Activated T-cell treated with anti-CD3 and anti-CD28 coated beads for 1 hour (primary cell): ENCODE measurements at regions not wholly inside any gene's neighbourhood (a gene's known extent, or its start where the extent isn't known, plus 50 kb on each side); places are given as distances from the start of the nearest gene placed in this dataset.
"Not testable (repeated sequence)": the region's sequence is repeated elsewhere in the genome, so short reads cannot be mapped to it uniquely, and the experiment has no call there.

Experiments
- DNase-seq: peaks from one replicate; pipeline ENCODE4 v3.0.0-alpha.2; 2020; ENCODE audit warnings: low read depth

DNA sequence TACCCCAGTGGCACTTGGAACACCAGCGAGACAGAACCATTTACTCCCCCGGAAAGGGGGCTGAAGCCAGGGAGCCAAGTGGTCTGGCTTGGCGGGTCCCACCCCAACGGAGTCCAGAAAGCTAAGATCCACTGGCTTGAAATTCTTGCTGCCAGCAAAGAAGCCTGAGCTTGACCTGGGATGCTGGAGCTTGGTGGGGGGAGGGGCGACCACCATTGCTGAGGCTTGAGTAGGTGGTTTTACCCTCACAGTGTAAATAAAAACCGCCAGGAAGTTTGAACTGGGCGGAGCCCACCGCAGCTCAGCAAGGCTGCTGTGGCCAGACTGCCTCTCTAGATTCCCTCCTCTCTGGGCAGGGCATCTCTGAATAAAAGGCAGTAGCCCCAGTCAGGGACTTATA, 62.8 kb downstream of the RPS24 start:
- DNase-seq: not testable (repeated sequence)

DNA sequence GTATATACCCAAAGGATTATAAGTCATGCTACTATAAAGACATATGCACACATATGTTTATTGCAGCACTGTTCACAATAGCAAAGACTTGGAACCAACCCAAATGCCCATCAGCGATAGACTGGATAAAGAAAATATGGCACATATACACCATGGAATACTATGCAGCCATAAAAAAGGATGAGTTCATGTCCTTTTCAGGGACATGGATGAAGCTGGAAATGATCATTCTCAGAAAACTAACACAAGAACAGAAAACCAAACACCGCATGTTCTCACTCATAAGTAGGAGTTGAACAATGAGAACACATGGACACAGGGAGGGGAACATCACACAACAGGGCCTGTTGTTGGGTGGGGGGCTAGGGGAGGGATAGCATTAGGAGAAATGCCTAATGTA, 68.9 kb downstream of the RPS24 start:
- DNase-seq: not testable (repeated sequence)

DNA sequence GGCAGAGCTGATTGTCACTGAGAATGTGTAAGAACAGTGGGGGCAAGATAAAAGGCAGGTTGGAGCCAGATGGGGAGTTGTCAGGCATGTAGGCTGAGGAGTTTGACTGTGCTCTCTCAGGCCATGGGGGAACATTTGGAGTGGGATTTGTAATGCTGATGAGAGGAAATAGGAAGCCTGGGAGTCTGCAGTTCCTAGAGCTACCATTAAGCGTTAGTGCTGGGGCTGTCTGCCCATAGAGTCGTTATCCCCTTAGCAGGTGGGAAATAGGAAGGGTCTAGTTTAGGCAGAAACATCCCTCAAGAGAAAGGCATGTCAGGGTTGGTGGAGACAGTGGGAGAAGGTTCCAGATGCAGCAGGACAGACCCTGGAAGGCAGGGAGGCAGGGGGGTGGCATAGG, 75.5 kb downstream of the RPS24 start:
- no peak for DNase-seq

DNA sequence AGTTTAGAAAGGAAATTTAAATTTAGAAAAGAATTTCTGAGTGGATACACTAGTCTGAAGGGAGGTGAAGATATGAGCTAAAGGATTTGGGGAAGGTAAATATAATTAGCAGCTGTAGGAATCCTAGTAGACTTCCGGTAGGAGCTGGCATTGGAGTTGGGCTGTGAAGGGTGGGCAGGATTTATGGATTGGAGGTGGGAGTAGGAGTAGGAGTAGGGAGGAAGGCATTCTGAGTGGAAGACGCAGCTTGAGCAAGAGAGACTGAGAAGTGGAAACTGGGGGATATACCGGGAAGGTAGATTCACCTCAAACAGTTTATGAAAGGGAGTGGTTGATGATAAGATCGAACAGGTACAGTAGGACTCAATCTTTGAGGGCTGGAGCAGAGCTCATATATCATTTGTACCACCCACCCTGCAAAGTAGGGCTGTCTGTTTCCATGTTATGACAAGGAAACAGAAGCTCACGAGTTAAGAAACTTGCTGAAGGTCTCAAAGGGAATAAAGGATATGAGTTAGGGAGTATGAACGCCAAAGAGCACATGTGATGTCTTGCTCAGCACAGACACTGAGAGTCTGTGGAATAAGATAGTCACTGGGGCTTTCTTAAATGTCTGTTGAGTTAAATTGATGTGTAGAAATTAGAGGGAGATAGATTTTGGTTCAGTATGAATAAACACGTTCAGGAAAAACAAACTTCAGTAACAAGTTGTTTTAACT, 81.6 kb downstream of the RPS24 start:
- DNase-seq: no peak

DNA sequence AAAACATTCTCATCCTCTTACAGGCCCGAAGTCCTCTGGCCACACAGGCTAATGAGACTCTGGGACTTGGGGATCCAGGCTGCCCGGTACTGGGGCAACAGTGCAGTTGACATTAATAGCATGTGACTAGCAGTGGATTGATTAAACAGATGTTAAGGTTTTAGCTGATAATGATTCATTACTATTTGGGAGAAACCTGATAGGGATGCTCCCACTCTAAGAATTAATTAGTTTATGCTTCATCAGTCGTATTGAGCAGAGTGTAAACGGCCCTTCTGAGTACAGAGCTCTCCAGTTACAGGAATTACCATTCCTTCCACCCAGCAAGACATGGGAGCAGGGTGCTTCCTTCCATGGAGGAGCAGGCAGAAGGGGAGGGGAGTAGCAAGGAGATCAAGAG, 82.7 kb downstream of the RPS24 start:
- DNase-seq: no peak

DNA sequence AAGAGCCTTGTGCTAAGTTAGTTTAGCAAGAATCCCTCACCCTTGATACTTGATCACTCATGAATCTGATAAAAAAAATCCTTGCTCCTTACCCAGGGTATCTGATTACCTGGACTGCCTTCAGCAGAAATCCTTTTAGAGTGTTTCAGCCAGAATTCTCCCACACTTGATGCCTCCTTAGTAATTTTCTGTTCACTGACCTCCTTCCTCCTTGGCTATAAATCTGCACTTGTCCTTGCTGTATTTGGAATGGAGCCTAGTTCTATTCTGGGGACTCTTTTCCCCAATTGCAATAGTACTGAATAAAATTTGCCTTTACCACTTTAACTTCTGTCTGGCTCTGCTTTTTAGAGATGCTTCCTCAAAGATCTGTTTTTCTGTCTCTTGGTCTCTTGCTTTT, 84.9 kb downstream of the RPS24 start:
- DNase-seq: no peak

DNA sequence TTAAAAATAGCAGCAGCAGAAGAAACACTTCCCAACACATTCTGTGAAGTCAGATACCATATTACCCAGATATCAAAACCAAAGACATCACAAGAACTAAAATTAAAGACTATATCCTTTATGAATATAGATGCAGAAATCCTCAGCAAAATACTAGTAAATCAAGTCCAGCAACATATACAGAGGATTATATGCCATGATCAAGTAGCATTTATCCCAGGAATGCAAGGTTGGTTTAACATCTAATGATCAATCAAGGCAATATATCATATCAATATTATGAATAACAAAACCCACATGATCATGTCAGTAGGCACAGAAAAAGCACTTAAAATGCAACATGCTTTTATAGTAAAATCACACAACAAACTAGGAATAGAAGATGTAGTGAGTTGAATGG, 88.1 kb downstream of the RPS24 start:
- DNase-seq: no peak

DNA sequence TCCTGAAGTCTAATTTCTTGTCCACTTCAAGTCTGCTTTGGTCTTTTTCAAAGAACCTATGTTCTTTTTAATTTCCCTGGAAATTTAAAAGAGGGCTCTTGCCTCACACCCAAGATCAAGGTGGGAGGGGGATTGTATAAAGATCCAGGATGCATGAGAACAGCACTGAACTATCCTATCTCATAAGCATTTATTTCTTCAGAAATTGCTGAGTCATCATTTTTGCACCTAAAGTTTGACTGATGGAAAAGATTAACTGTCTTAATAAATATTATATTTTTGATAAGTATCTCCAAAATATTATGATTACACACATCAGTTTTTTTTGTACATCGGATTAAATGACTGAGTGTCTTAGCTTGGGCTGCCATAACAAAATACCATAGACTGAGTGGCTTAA, 90.5 kb downstream of the RPS24 start:
- DNase-seq: no peak

DNA sequence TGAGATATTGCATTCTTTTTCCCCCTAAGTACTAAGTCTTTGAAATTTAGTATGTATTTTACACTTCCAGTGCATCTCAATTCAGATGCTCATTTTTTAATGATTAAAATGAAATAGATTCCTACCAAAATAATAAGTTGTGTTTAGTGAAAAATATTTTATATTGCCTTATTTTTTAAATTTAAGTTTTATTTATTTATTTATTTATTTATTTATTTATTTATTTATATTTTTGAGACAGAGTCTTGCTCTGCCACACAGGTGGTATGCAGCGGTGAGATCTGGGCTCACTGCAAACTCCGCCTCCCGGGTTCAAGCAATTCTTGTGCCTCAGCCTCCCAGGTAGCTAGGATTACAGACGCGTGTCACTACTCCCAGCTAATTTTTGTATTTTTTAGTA, 95.5 kb downstream of the RPS24 start:
- DNase-seq: no peak

DNA sequence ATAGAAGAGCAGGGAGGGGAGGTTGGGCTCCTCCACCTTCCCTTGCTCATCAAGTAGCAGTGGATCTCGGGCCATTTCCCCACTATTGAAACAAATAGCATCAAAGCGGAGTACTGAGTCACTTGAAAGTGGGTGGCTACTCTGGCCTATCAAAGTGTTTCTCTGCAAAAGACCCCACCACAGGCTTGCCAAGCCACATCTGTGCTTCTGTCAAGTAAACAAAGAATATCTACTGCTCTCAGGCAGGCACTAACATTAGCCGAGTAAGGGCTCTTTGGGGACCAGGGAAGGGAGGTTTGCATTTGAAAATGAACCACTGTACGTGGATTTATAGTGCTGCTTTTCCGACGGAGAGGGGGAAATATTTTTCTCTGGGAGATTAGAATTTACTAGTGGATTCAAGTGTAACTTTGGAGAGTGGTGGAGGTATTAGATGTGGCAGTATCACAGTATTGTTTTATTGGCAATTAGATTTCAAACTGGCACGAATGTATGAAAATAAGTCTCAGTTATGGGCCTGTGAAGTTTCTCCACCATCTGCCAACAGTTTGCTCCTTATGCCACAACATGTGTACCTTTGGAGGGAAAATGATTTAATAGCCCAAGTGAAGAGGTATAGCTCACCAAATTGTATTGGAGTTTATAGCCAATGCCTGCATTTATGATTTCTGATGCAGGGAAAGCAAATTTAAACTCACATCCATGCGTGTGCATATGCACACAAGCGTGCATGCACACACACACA, 97.5 kb downstream of the RPS24 start:
- no peak for DNase-seq

DNA sequence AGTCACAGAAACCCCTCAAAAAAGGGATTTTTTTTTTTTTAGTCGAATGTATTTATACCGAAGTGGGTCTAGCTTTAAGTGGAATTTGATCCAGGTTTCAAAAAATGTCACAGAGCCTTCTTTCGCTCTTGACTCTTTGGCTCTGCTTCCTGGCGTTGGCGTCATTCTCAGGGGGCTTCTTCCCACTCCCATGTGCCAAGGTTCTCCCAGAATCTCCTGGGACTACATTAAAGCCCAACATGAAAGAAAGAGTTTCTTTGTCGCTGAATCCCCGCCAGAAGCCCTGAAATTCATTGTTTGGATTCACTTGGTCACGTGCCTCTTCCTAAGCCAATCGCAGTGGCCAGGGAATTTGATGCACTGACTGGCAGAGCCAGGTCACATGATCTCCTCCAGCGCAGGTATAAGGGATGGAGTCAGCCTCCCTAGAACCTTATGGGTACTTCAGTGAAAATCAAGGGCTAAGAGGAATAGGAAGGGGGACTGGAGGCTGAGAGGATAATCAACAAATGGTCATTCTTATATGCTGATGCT, 101.2 kb downstream of the RPS24 start:
- no peak for DNase-seq

DNA sequence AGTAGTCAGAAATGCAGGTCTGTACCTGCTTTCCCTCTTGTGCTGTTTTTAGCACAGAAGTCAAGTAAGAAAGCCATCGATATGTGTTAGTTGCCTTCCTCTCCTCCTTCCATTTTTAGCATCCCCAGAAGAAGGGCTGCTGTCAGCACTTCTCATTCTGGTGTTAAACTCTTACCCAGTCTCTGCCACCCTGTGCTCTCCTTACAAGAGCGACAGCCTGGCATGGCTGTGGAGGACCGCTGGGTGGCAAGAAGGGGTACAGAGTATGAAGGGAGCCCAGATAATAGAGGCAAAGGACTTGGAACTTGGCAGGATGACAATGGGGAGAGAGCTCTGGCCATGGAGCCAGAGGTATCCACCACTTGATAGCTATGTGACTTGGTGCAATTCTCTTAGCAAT, 103.5 kb downstream of the RPS24 start:
- no peak for DNase-seq

DNA sequence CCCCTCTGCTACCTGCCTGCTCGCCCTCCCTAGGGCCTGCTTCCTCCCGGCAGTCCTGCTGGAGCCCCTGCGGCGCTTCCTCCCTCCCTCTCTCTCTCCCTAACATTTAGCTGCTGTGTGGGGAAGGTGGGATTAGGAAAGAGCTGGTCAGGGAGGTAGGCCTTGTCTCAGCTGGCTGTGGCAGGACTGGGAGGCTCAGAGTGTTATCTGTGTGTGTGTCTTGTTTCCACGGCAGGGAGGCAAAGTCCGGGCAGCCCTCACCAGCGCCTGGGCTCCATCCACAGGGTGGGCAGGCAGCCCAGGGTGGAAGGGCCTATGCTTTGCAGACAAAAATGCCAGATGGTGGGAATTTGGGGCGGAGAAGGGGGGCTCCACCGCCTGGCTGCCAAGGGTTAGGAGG, 105.7 kb downstream of the RPS24 start:
- no peak for DNase-seq

DNA sequence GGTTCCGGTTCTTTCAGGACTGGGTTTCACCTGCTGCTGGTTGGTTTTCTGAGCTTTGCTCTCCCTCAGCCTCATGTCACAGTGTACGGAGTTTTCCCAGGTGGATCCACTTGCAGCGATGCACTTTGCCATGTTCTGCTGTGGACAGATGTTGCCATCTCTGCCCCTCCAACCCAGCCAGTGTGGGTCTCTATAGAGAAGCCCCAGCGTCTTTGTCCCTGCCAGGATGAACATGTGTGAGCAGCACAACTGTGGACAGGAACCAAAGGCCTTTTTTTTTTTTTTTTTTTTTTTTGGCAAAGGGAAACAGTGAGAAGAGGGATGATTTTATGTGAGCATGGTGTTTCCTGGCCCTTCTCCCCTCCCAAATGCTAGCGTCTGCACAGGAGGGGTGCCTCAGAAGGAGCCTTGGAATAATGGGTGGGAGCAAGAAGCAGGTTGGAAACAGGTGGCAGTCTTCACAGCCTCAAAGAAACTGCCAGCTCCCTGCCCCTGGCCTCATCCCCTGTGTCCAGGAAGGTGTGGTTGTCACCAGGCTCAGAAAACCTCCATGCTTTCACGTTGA, 106.5 kb downstream of the RPS24 start:
- DNase-seq: no peak

DNA sequence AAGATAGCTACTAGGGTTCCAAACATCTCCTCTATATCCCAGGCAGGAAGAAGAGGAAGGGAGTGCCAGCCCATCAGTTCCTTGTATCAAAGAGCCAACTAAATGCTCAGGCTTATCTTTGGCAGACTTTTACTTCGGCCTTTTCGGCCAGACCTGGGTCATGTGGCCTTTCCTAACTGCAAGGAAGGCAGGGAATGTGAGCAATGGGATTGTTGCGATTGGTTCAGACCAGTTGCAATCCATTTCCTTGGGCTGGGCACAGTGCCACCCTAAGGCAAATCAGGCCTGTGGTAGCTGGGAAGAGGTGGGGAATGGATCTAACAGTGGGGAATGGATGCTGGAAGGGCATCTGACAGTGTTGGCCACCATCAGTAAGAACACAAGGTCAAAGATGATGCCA, 109.9 kb downstream of the RPS24 start:
- no peak for DNase-seq

DNA sequence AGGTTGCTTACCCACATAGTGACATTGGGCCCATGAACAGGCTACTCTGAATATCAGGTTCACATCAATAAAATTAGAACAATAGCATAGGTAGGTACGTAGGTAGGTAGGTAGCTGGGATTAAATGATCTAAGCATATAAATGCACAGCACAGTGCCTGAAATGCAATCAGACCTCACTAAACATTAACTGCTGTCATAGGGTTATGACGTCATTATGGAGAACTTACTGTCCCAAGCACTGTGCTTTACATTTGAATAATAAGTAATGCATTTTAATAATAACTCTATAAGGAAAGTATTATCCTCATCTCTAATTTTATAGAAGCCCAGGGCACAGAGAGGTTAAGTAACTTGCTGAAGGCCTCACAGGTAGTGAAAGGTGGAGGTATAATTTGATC, 112.5 kb downstream of the RPS24 start:
- no peak for DNase-seq

DNA sequence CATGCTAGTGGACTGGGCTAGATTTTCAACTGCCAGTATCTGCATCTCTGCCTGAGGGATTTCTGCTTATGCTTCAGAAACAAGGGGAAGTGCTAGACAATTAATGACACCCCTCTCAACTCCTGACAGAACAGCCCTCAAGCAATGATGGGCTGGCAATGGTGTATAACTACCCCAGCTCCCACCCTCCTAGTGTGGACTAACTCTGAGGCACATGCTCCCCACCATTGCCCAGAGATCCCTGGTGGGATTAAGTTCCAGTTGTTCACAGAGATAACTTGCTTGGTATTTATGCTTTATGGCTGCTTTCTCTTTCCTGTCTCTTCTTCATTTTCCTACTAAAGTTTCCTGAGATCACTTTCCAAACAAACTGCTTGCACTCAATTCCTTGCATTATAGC, 113.5 kb downstream of the RPS24 start:
- no peak for DNase-seq

DNA sequence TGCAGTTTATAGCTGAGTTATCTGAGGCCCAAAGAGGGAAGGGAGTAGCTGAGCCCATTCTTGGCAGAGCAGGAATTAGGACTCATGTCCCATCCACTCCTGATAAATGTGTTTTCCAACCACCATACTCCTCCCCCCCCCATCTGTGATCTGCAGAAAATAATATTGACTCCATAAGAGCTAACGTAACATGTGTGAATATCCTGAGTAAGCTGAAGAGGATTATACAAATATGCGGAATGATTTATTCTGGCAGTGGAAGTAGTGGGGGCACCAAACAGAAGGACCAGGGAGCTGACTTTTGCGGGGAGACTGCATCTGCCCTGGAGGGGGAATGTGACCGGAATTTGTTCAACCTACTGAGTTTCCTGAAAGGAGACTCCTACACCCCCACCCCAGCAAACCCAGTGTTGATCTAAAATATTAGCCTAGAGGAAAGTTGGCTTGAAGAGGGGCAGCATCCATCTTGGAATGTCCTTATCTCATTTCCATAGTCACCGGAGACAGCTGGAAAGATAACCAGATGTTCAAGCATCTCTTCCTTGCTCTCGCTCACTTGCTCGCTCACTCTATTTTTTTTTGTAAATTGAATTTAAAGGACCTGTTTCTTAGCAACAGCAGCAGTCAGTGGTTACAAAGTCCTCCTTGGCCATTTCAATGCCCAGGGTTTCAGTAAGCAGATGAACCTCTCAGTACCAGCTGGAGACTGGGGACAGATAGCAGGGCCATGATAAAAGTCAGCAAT, 114.7 kb downstream of the RPS24 start:
- no peak for DNase-seq

DNA sequence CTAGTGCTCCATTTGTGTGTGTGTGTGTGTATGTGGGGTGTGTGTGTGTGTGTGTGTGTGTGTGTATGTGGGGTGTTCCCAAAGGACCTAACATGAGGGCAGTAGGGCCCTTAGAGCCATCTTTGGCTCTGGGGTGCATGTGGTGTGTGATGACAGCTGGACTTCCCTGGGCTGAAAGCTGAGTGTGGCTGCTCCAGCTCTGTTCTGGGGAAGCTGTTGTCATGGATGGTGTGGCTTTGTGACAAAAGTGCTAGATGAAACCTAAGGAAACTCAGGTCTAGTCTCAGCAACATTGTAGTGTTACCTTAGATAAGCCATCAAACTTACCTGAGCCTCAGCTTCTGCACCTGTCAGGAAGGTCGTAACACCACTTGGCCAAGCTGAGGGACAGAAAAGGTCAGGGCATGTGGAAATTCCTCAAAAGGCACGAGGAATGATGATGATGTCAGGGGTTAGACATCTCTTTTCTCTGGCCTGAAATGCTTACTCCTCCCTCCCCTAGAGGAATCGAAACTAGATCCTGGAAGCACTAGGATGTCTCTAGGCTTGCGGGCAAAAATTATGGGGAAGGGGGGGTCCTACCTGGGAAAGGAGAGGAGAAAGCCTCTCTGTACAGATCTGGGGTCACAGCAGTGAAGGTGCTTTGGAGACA, 115.4 kb downstream of the RPS24 start:
- DNase-seq: no peak

DNA sequence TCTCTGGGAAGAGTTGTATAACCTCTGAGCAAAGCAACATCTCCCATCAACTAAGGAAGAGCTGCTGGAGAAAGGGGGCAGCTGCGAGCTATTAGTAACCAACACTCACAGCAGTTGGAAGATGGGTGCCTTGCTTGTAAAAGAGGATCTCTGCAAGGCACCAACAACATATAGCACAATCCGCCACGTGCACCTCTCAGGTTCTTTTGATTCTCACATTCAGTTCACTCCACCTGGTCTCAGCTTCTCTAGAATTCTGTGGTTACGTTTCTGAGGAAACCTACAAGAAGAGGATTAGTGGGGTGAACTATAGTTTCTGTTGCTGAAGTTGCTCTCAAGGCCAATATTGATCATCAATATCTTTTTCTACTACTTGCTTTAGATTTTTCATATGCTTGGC, 117.1 kb downstream of the RPS24 start:
- DNase-seq: no peak

DNA sequence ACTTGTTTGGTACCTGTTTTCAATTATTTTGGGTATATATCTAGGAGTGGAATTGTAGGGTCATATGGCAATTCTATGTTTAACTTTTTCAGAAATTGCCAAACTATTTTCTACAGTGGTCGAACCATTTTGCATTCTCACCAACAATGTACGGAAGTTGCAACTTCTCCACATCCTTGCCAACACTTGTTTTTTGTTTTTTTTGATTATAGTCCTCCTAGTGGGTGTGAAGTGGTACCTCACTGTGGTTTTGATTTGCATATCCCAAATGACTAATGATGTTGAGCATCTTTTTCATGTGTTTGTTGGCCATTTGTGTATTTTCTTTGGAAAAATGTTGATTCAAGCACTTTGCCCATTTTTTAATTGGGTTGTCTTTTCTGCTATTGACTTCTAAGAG, 122.1 kb downstream of the RPS24 start:
- no peak for DNase-seq

DNA sequence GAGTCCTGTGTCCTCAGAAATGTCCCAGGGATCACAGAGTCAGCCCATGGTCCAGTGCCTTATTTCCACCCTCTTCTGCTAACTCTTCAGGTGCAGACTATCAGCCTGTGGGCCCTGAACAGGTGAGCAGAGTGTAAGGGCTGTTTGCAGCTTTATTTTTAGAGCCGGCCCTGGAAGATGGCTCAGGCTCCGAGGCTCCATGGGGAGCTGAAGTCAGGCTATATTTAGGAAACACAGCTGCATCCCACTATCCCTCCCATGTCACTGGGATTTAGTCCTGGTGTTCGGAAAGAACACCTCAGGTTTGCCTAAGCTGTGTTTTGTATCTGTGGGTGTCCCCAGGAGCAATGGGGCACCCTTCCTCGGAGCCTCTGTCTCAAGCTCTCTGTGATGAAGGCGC, 126.9 kb downstream of the RPS24 start:
- no peak for DNase-seq
